ENCODE measurements at regions not wholly inside any gene's neighbourhood (a gene's known extent, or its start where the extent isn't known, plus 50 kb on each side); places are given as distances from the start of the nearest gene placed in this dataset.

DNA sequence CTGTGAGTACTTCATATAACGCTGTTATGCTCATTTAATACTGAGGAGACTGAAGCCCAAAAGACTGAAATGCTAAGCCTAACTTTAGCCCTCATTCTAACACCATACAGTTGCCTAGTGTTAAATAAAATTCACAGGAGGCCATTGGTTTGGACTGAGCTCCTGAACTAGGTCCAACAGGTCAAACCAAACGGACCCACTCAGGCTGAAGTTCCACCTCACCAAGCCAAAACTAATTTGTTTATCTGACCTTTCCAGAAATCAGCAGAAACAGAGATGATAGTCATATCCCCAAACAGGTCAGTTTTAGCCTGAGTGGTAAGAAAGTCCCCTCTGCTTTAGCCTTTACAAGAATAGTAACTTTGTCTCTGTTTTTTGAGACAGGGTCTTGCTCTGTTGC is 311.3 kb upstream of the ZP4 start:
- TF ChIP-seq, protein P1, sequence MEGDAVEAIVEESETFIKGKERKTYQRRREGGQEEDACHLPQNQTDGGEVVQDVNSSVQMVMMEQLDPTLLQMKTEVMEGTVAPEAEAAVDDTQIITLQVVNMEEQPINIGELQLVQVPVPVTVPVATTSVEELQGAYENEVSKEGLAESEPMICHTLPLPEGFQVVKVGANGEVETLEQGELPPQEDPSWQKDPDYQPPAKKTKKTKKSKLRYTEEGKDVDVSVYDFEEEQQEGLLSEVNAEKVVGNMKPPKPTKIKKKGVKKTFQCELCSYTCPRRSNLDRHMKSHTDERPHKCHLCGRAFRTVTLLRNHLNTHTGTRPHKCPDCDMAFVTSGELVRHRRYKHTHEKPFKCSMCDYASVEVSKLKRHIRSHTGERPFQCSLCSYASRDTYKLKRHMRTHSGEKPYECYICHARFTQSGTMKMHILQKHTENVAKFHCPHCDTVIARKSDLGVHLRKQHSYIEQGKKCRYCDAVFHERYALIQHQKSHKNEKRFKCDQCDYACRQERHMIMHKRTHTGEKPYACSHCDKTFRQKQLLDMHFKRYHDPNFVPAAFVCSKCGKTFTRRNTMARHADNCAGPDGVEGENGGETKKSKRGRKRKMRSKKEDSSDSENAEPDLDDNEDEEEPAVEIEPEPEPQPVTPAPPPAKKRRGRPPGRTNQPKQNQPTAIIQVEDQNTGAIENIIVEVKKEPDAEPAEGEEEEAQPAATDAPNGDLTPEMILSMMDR (IDR thresholded peaks at IDR 0.05), result no peak
- no peak for TF ChIP-seq EZH2 (IDR thresholded peaks at IDR 0.05; ENCODE audit: borderline replicate concordance, insufficient read depth, low read depth, low read length, poor library complexity, severe bottlenecking)

Data from B cell (primary cell).